Neural progenitor cell (in vitro differentiated cells): ENCODE measurements at regions not wholly inside any gene's neighbourhood (a gene's known extent, or its start where the extent isn't known, plus 50 kb on each side); places are given as distances from the start of the nearest gene placed in this dataset.

ENCODE experiments used
- CTCF ChIP-seq: fragments of 200-600 bp; sonication (generic); IDR thresholded peaks from 2 replicates; pipeline ENCODE4 v1.5.1; 2017; ENCODE audit warnings: antibody characterized with exemption, mild to moderate bottlenecking
- EZH2phosphoT487 ChIP-seq: fragments of 200-600 bp; sonication (generic); IDR thresholded peaks from 2 replicates; pipeline ENCODE4 v1.6.1; 2017; ENCODE audit warnings: antibody characterized with exemption

GRCh38 chr2:217219164-217219520 lies 359.3 kb upstream of the TNP1 start:
- no peak for TF ChIP-seq CTCF
- TF ChIP-seq EZH2phosphoT487: no peak
